Gastroesophageal sphincter (tissue), 3 donors: ENCODE measurements at regions not wholly inside any gene's neighbourhood (a gene's known extent, or its start where the extent isn't known, plus 50 kb on each side); places are given as distances from the start of the nearest gene placed in this dataset.

ENCODE experiments used
- CTCF ChIP-seq, 4 experiments: fragments of 200-600 bp in 2 of 4; fragments of 450-650 bp in 2 of 4; sonication (generic) in 1 of 4; IDR thresholded peaks; one replicate each; pipeline ENCODE4 v1.5.1; 2017 to 2019; ENCODE audit warnings: antibody characterized with exemption in 4 of 4, mild to moderate bottlenecking in 2 of 4, moderate library complexity in 2 of 4
- EP300 ChIP-seq: sonication (generic); formaldehyde crosslinking; IDR thresholded peaks from one replicate; pipeline ENCODE4 v1.6.1; 2017; ENCODE audit warnings: antibody characterized with exemption, mild to moderate bottlenecking
- POLR2A ChIP-seq, 2 donors: fragments of 450-650 bp; IDR thresholded peaks; one replicate each; pipeline ENCODE4 v1.6.1; 2017; ENCODE audit warnings: antibody characterized with exemption in 2 of 2, mild to moderate bottlenecking in 2 of 2, moderate library complexity in 1 of 2
- POLR2AphosphoS5 ChIP-seq: sonication (generic); formaldehyde crosslinking; IDR thresholded peaks from one replicate; pipeline ENCODE4 v1.6.1; 2017; ENCODE audit warnings: antibody characterized with exemption

DNA sequence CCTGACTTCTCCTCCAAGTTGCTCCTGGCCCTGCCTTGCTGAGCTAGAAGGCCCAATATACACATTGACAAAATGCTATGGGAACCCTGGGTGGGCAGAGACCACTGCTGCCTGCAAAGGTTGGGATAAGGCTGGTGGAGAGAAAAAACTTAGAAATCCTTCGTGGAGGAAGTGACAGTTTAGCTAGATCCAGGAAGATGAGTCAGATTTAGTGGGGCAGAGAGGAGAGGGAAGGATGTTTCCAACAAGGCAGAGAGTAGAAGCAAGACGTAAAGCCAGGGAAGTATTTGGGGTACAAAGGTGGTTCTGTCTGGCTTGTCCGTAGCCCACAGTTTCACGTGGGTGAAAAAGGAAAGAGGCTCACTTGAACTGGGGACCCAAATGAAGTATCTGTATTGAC, 69.0 kb upstream of the CLMN start:
- no peak for TF ChIP-seq POLR2AphosphoS5
- TF ChIP-seq POLR2A (IDR thresholded peaks at IDR 0.05), result no peak
- no peak for TF ChIP-seq EP300
- TF ChIP-seq CTCF (IDR thresholded peaks at IDR 0.05), result no peak
